ENCODE measurements at regions not wholly inside any gene's neighbourhood (a gene's known extent, or its start where the extent isn't known, plus 50 kb on each side); places are given as distances from the start of the nearest gene placed in this dataset.

GRCh38 chr2:8451273-8451672 is 230.6 kb upstream of the ID2 start:
- no peak for DNase-seq

- DNase-seq, result no peak
These were observed 229.6 kb upstream of the ID2 start for GRCh38 chr2:8452296-8452695.

- DNase-seq, result no peak
These were observed 228.6 kb upstream of the ID2 start for GRCh38 chr2:8452979-8453903.

- no peak for DNase-seq
These were observed 228.0 kb upstream of the ID2 start for GRCh38 chr2:8453904-8454302.

GRCh38 chr2:8454797-8455196 is 227.1 kb upstream of the ID2 start:
- no peak for DNase-seq

GRCh38 chr2:8455236-8456150 is 226.4 kb upstream of the ID2 start:
- peak in 1 of 2 donors; percentile 26 for DNase-seq

- DNase-seq, result peak; percentile 28 to 72
These were observed 225.4 kb upstream of the ID2 start for GRCh38 chr2:8456151-8457091.

- peak in 1 of 2 donors; percentile 51 for DNase-seq
These were observed 224.8 kb upstream of the ID2 start for GRCh38 chr2:8457092-8457481.

- DNase-seq, result peak; percentile 23 to 57
These were observed 224.0 kb upstream of the ID2 start for GRCh38 chr2:8457699-8458502.

GRCh38 chr2:8458503-8459459 is 223.1 kb upstream of the ID2 start:
- DNase-seq, result no peak

- DNase-seq, result no peak
These were observed 222.4 kb upstream of the ID2 start for GRCh38 chr2:8459474-8459873.

GRCh38 chr2:8461341-8461740 is 220.5 kb upstream of the ID2 start:
- no peak for DNase-seq

GRCh38 chr2:8462280-8462679 is 219.6 kb upstream of the ID2 start:
- no peak for DNase-seq

- no peak for DNase-seq
These were observed 218.8 kb upstream of the ID2 start for GRCh38 chr2:8462899-8463648.

- no peak for DNase-seq
These were observed 216.3 kb upstream of the ID2 start for GRCh38 chr2:8465560-8465959.

GRCh38 chr2:8469709-8470493 is 212.0 kb upstream of the ID2 start:
- no peak for DNase-seq

- DNase-seq, result peak in 1 of 2 donors; percentile 41
These were observed 209.1 kb upstream of the ID2 start for GRCh38 chr2:8472545-8473323.
